ENCODE measurements at regions not wholly inside any gene's neighbourhood (a gene's known extent, or its start where the extent isn't known, plus 50 kb on each side); places are given as distances from the start of the nearest gene placed in this dataset.
"Not testable (repeated sequence)": the region's sequence is repeated elsewhere in the genome, so short reads cannot be mapped to it uniquely, and the experiment has no call there.

- no peak for DNase-seq (ENCODE audit: low spot score)
Observed at GRCh38 chr18:47411159-47411558, 159.7 kb upstream of the SKOR2 start.

- DNase-seq (ENCODE audit: low spot score) = no peak
Observed at GRCh38 chr18:47410139-47410538, 158.7 kb upstream of the SKOR2 start.

GRCh38 chr18:47409519-47409918 lies 158.1 kb upstream of the SKOR2 start:
- DNase-seq (ENCODE audit: low spot score) = no peak

- DNase-seq (ENCODE audit: low spot score) = no peak
Observed at GRCh38 chr18:47407736-47408135, 156.3 kb upstream of the SKOR2 start.

GRCh38 chr18:47404845-47405244 lies 153.4 kb upstream of the SKOR2 start:
- DNase-seq (ENCODE audit: low spot score) = no peak

GRCh38 chr18:47403949-47404348 lies 152.5 kb upstream of the SKOR2 start:
- no peak for DNase-seq (ENCODE audit: low spot score)

- DNase-seq (ENCODE audit: low spot score) = no peak
Observed at GRCh38 chr18:47403317-47403716, 151.9 kb upstream of the SKOR2 start.

- no peak for DNase-seq (ENCODE audit: low spot score)
Observed at GRCh38 chr18:47399475-47399874, 148.0 kb upstream of the SKOR2 start.

GRCh38 chr18:47397671-47398319 lies 146.3 kb upstream of the SKOR2 start:
- no peak for DNase-seq (ENCODE audit: low spot score)

GRCh38 chr18:47391665-47392064 lies 140.2 kb upstream of the SKOR2 start:
- no peak for DNase-seq (ENCODE audit: low spot score)

- DNase-seq (ENCODE audit: low spot score) = no peak
Observed at GRCh38 chr18:47390410-47391024, 139.1 kb upstream of the SKOR2 start.

- DNase-seq (ENCODE audit: low spot score) = no peak
Observed at GRCh38 chr18:47389210-47389609, 137.8 kb upstream of the SKOR2 start.

- DNase-seq (ENCODE audit: low spot score) = no peak
Observed at GRCh38 chr18:47387864-47388263, 136.4 kb upstream of the SKOR2 start.

GRCh38 chr18:47383729-47384128 lies 132.3 kb upstream of the SKOR2 start:
- no peak for DNase-seq (ENCODE audit: low spot score)

- no peak for DNase-seq (ENCODE audit: low spot score)
Observed at GRCh38 chr18:47381975-47382570, 130.6 kb upstream of the SKOR2 start.

GRCh38 chr18:47380153-47380552 lies 128.7 kb upstream of the SKOR2 start:
- DNase-seq (ENCODE audit: low spot score) = no peak

GRCh38 chr18:47373465-47373864 lies 122.0 kb upstream of the SKOR2 start:
- DNase-seq (ENCODE audit: low spot score) = no peak

- DNase-seq (ENCODE audit: low spot score) = no peak
Observed at GRCh38 chr18:47370052-47370451, 118.6 kb upstream of the SKOR2 start.

- DNase-seq (ENCODE audit: low spot score) = not testable (repeated sequence)
Observed at GRCh38 chr18:47354061-47354460, 102.6 kb upstream of the SKOR2 start.

GRCh38 chr18:47346016-47346415 lies 94.6 kb upstream of the SKOR2 start:
- no peak for DNase-seq (ENCODE audit: low spot score)

GRCh38 chr18:47345291-47345690 lies 93.8 kb upstream of the SKOR2 start:
- no peak for DNase-seq (ENCODE audit: low spot score)

- no peak for DNase-seq (ENCODE audit: low spot score)
Observed at GRCh38 chr18:47343291-47343690, 91.8 kb upstream of the SKOR2 start.

GRCh38 chr18:47342566-47342965 lies 91.1 kb upstream of the SKOR2 start:
- DNase-seq (ENCODE audit: low spot score) = no peak

Measured in H4 (cell line).